K562 (cell line): ENCODE measurements at regions not wholly inside any gene's neighbourhood (a gene's known extent, or its start where the extent isn't known, plus 50 kb on each side); places are given as distances from the start of the nearest gene placed in this dataset.

Experiments
- BCL6 ChIP-seq: fragments of 250-450 bp; sonication (Bioruptor Pico); IDR thresholded peaks from 2 replicates; pipeline ENCODE4 v1.4.0; 2020
- BRD4 ChIP-seq: fragments of 200-600 bp; sonication (generic); IDR thresholded peaks from 2 replicates; pipeline ENCODE4 v1.6.1; 2017; ENCODE audit warnings: inconsistent platforms
- CHD7 ChIP-seq: fragments of 200-600 bp; sonication (generic); IDR thresholded peaks from one replicate; pipeline ENCODE4 v1.6.1; 2012; ENCODE audit warnings: mild to moderate bottlenecking, low read depth, low read length, inconsistent platforms
- GABPA ChIP-seq: fragments of 200-800 bp; sonication (Bioruptor generic); conservative IDR thresholded peaks from 2 replicates; pipeline ENCODE4 v1.6.1; 2016; ENCODE audit warnings: low read depth, missing genetic modification characterization, missing compliant biosample characterization
- HMG20A ChIP-seq: fragments of 450-650 bp; formaldehyde crosslinking; conservative IDR thresholded peaks from 2 replicates; pipeline ENCODE4 v1.4.0; 2020; ENCODE audit warnings: mild to moderate bottlenecking, mixed read lengths
- KLF16 ChIP-seq: IDR thresholded peaks from 2 replicates; pipeline ENCODE4 v1.6.1; 2016; ENCODE audit warnings: antibody characterized with exemption
- NR0B1 ChIP-seq: fragments of 450-650 bp; IDR thresholded peaks from one replicate; pipeline ENCODE4 v1.6.1; 2018; ENCODE audit warnings: mild to moderate bottlenecking, moderate library complexity; ENCODE audit not compliant: partially characterized antibody
- PTTG1 ChIP-seq: fragments of 450-650 bp; IDR thresholded peaks from 2 replicates; pipeline ENCODE4 v1.6.1; 2016; ENCODE audit warnings: low read depth, mild to moderate bottlenecking, missing genetic modification characterization, missing compliant biosample characterization
- PYGO2 ChIP-seq: fragments of 450-650 bp; IDR thresholded peaks from 2 replicates; pipeline ENCODE4 v1.6.1; 2016; ENCODE audit warnings: mild to moderate bottlenecking, missing genetic modification characterization, moderate library complexity, missing compliant biosample characterization
- RBM34 ChIP-seq: fragments of 200-400 bp; formaldehyde crosslinking; IDR thresholded peaks from 2 replicates; pipeline ENCODE4 v1.6.1; 2018; ENCODE audit warnings: low read length, borderline replicate concordance; ENCODE audit not compliant: insufficient read depth
- SMAD3 ChIP-seq: fragments of 450-650 bp; formaldehyde crosslinking; conservative IDR thresholded peaks from 2 replicates; pipeline ENCODE4 v1.4.0; 2020; ENCODE audit warnings: mild to moderate bottlenecking
- SMAD4 ChIP-seq: fragments of 250-450 bp; sonication (Bioruptor Pico); conservative IDR thresholded peaks from 2 replicates; pipeline ENCODE4 v1.8.0; 2021; ENCODE audit warnings: inconsistent platforms, mild to moderate bottlenecking, moderate library complexity
- SRSF7 ChIP-seq: fragments of 200-400 bp; formaldehyde crosslinking; optimal IDR thresholded peaks from 2 replicates; pipeline ENCODE3; 2017; ENCODE audit warnings: mild to moderate bottlenecking, low read depth, low read length
- TBL1XR1 ChIP-seq, 2 experiments: IDR thresholded peaks; 2 replicates each; pipeline ENCODE4 v1.6.1; 2012; ENCODE audit warnings: improper control_type of control experiment in 2 of 2, low read length in 2 of 2, mild to moderate bottlenecking in 1 of 2
- TGIF2 ChIP-seq: sonication (generic); formaldehyde crosslinking; IDR thresholded peaks from 2 replicates; pipeline ENCODE4 v1.8.1; 2022; ENCODE audit warnings: mild to moderate bottlenecking, missing genetic modification reagents, moderate library complexity
- ZEB2 ChIP-seq: fragments of 450-650 bp; IDR thresholded peaks from 2 replicates; pipeline ENCODE4 v1.6.1; 2016
- ZFPM2 ChIP-seq: fragments of 250-450 bp; sonication (Bioruptor Pico); IDR thresholded peaks from 2 replicates; pipeline ENCODE4 v1.5.1; 2022; ENCODE audit warnings: mild to moderate bottlenecking

GRCh38 chr1:166489670-166490436 is 323.1 kb upstream of the FAM78B start (continued):
- TF ChIP-seq CHD7 (no peak), PYGO2 (tag) (no peak), SMAD4 (CRISPR knock-in tag) (no peak), TBL1XR1 (IDR thresholded peaks at IDR 0.05; ENCODE audit: low read length in 2 of 2) (no peak; a peak in 1 of 4 replicates), BRD4 (0 out of 2 replicates have a peak, but pooled peaks have one; percentile 41), KLF16 (no peak; the same call in 1 of the 2 replicates), TGIF2 (no peak), NR0B1 (no peak), HMG20A (CRISPR knock-in tag) (no peak), SMAD3 (CRISPR knock-in tag) (no peak), GABPA (tag) (peak; percentile 52), BCL6 (CRISPR knock-in tag) (no peak), ZFPM2 (CRISPR knock-in tag) (no peak; the same call in 1 of the 2 replicates), SRSF7 (no peak), RBM34 (no peak), ZEB2 (peak; percentile 82), PTTG1 (tag) (no peak)
